ENCODE measurements at regions not wholly inside any gene's neighbourhood (a gene's known extent, or its start where the extent isn't known, plus 50 kb on each side); places are given as distances from the start of the nearest gene placed in this dataset.
"Not testable (repeated sequence)": the region's sequence is repeated elsewhere in the genome, so short reads cannot be mapped to it uniquely, and the experiment has no call there.

GRCh38 chr5:98543490-98543889, 230.0 kb upstream of the RGMB start:
- no peaks in the 10 kb centered on the region for H3K27me3 ChIP-seq
- no peak overlapping the region for H3K4me3 ChIP-seq
- no peak for TF ChIP-seq POLR2A (IDR thresholded peaks at IDR 0.05)
- TF ChIP-seq CTCF (IDR thresholded peaks at IDR 0.05), result no peak
- no peak for DNase-seq
- intact Hi-C loops (cut with DNase I; ENCODE audit: low total_unique reads), result no loop called here
- no peaks in the 10 kb centered on the region for H3K4me1 ChIP-seq
- H3K27ac ChIP-seq, result no peak overlapping the region
- H3K36me3 ChIP-seq, result no peaks in the 10 kb centered on the region
- H3K9me3 ChIP-seq, result no peaks in the 10 kb centered on the region

- H3K27me3 ChIP-seq; H3K27ac ChIP-seq; DNase-seq; H3K4me3 ChIP-seq; H3K4me1 ChIP-seq; H3K36me3 ChIP-seq; H3K9me3 ChIP-seq; intact Hi-C loops (cut with DNase I; ENCODE audit: low total_unique reads): not testable (repeated sequence)
These were observed 226.5 kb upstream of the RGMB start for GRCh38 chr5:98546924-98547323.

- no peak overlapping the region for H3K27ac ChIP-seq
- no peak for TF ChIP-seq POLR2A (IDR thresholded peaks at IDR 0.05)
- no peak for TF ChIP-seq CTCF (IDR thresholded peaks at IDR 0.05)
- DNase-seq, result no peak
- H3K27me3 ChIP-seq, result no peaks in the 10 kb centered on the region
- H3K9me3 ChIP-seq, result no peaks in the 10 kb centered on the region
- no peaks in the 10 kb centered on the region for H3K4me1 ChIP-seq
- no peak overlapping the region for H3K4me3 ChIP-seq
- no peaks in the 10 kb centered on the region for H3K36me3 ChIP-seq
- intact Hi-C loops (cut with DNase I; ENCODE audit: low total_unique reads), result no loop called here
These were observed 216.8 kb upstream of the RGMB start for GRCh38 chr5:98556712-98557111.

- DNase-seq, result no peak
- H3K27me3 ChIP-seq, result no peaks in the 10 kb centered on the region
- H3K27ac ChIP-seq, result no peak overlapping the region
- H3K9me3 ChIP-seq, result no peaks in the 10 kb centered on the region
- TF ChIP-seq CTCF (IDR thresholded peaks at IDR 0.05) (no peak), POLR2A (IDR thresholded peaks at IDR 0.05) (no peak)
- H3K36me3 ChIP-seq, result no peaks in the 10 kb centered on the region
- no peak overlapping the region for H3K4me3 ChIP-seq
- H3K4me1 ChIP-seq, result no peaks in the 10 kb centered on the region
- intact Hi-C loops (cut with DNase I; ENCODE audit: low total_unique reads), result no loop called here
These were observed 215.5 kb upstream of the RGMB start for GRCh38 chr5:98557916-98558315.

GRCh38 chr5:98563885-98564653, 209.4 kb upstream of the RGMB start:
- Histone ChIP-seq H3K4me3 (no peak overlapping the region), H3K36me3 (no peaks in the 10 kb centered on the region), H3K27me3 (no peaks in the 10 kb centered on the region), H3K9me3 (no peaks in the 10 kb centered on the region), H3K27ac (no peak overlapping the region), H3K4me1 (no peaks in the 10 kb centered on the region)
- intact Hi-C loops (cut with DNase I; ENCODE audit: low total_unique reads), result no loop called here
- DNase-seq, result no peak
- TF ChIP-seq POLR2A (IDR thresholded peaks at IDR 0.05), result no peak
- TF ChIP-seq CTCF (IDR thresholded peaks at IDR 0.05), result no peak

- TF ChIP-seq POLR2A (IDR thresholded peaks at IDR 0.05) (no peak), CTCF (IDR thresholded peaks at IDR 0.05) (no peak)
- Histone ChIP-seq H3K27me3 (no peaks in the 10 kb centered on the region), H3K4me3 (no peak overlapping the region), H3K36me3 (no peaks in the 10 kb centered on the region), H3K4me1 (no peaks in the 10 kb centered on the region), H3K9me3 (no peaks in the 10 kb centered on the region), H3K27ac (no peak overlapping the region)
- intact Hi-C loops (cut with DNase I; ENCODE audit: low total_unique reads), result no loop called here
- DNase-seq, result no peak
These were observed 208.6 kb upstream of the RGMB start for GRCh38 chr5:98564836-98565235.

Measured in uterus (tissue), 3 donors.